ENCODE measurements at regions not wholly inside any gene's neighbourhood (a gene's known extent, or its start where the extent isn't known, plus 50 kb on each side); places are given as distances from the start of the nearest gene placed in this dataset.

- DNase-seq (ENCODE audit: low read depth) = no peak
- no peak overlapping the region for H3K4me3 ChIP-seq (ENCODE audit: control insufficient read depth, low read depth, low read length)
- TF ChIP-seq CTCF (conservative IDR thresholded peaks at IDR 0.05; ENCODE audit: control insufficient read depth, insufficient read depth, low read depth, low read length) = no peak
Observed at GRCh38 chr13:74299721-74300120, 165.5 kb upstream of the KLF12 start.

GRCh38 chr13:74298923-74299322, 164.7 kb upstream of the KLF12 start:
- DNase-seq (ENCODE audit: low read depth) = no peak
- no peak for TF ChIP-seq CTCF (conservative IDR thresholded peaks at IDR 0.05; ENCODE audit: control insufficient read depth, insufficient read depth, low read depth, low read length)
- no peak overlapping the region for H3K4me3 ChIP-seq (ENCODE audit: control insufficient read depth, low read depth, low read length)

- DNase-seq (ENCODE audit: low read depth) = peak; percentile 91
- H3K4me3 ChIP-seq (ENCODE audit: control insufficient read depth, low read depth, low read length) = no peak overlapping the region
- no peak for TF ChIP-seq CTCF (conservative IDR thresholded peaks at IDR 0.05; ENCODE audit: control insufficient read depth, insufficient read depth, low read depth, low read length)
Observed at GRCh38 chr13:74289861-74290773, 155.9 kb upstream of the KLF12 start.

GRCh38 chr13:74289107-74289506, 154.9 kb upstream of the KLF12 start:
- TF ChIP-seq CTCF (conservative IDR thresholded peaks at IDR 0.05; ENCODE audit: control insufficient read depth, insufficient read depth, low read depth, low read length) = no peak
- no peak overlapping the region for H3K4me3 ChIP-seq (ENCODE audit: control insufficient read depth, low read depth, low read length)
- DNase-seq (ENCODE audit: low read depth) = no peak

GRCh38 chr13:74288361-74288911, 154.2 kb upstream of the KLF12 start:
- no peak for TF ChIP-seq CTCF (conservative IDR thresholded peaks at IDR 0.05; ENCODE audit: control insufficient read depth, insufficient read depth, low read depth, low read length)
- H3K4me3 ChIP-seq (ENCODE audit: control insufficient read depth, low read depth, low read length) = no peak overlapping the region
- no peak for DNase-seq (ENCODE audit: low read depth)

GRCh38 chr13:74287724-74288169, 153.5 kb upstream of the KLF12 start:
- TF ChIP-seq CTCF (conservative IDR thresholded peaks at IDR 0.05; ENCODE audit: control insufficient read depth, insufficient read depth, low read depth, low read length) = no peak
- H3K4me3 ChIP-seq (ENCODE audit: control insufficient read depth, low read depth, low read length) = no peak overlapping the region
- peak; percentile 78 for DNase-seq (ENCODE audit: low read depth)
